ENCODE measurements at regions not wholly inside any gene's neighbourhood (a gene's known extent, or its start where the extent isn't known, plus 50 kb on each side); places are given as distances from the start of the nearest gene placed in this dataset.

DNA sequence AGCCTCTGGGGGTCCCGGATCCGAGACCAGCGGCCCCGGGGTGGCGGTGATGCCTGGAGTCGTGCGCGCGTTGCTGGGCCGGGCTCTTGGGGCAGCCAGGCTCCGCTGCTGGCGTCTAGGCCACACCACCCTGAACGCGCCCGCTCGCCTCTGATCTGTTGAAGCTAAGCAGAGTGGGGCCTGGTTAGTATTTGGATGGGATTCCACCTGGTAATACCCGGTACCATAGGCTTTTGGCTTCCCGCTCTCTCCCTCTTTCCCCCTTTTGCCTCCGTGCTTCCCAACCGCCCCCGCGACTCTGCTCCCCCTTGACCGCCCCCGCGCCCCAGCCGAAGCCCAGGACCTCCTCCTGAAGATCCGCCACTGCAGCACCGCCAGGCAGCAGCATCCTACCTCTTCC is 1383.5 kb upstream of the DEFB115 start:
- TF ChIP-seq, protein P1, sequence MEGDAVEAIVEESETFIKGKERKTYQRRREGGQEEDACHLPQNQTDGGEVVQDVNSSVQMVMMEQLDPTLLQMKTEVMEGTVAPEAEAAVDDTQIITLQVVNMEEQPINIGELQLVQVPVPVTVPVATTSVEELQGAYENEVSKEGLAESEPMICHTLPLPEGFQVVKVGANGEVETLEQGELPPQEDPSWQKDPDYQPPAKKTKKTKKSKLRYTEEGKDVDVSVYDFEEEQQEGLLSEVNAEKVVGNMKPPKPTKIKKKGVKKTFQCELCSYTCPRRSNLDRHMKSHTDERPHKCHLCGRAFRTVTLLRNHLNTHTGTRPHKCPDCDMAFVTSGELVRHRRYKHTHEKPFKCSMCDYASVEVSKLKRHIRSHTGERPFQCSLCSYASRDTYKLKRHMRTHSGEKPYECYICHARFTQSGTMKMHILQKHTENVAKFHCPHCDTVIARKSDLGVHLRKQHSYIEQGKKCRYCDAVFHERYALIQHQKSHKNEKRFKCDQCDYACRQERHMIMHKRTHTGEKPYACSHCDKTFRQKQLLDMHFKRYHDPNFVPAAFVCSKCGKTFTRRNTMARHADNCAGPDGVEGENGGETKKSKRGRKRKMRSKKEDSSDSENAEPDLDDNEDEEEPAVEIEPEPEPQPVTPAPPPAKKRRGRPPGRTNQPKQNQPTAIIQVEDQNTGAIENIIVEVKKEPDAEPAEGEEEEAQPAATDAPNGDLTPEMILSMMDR (IDR thresholded peaks at IDR 0.05): no peak
- TF ChIP-seq POLR2A (IDR thresholded peaks at IDR 0.05): no peak

All from prostate gland (tissue), 2 donors.